ENCODE measurements at regions not wholly inside any gene's neighbourhood (a gene's known extent, or its start where the extent isn't known, plus 50 kb on each side); places are given as distances from the start of the nearest gene placed in this dataset.

GRCh38 chr6:92864966-92865555 is 554.3 kb downstream of the EPHA7 start:
- no peak for DNase-seq (ENCODE audit: low spot score)
- TF ChIP-seq, protein P1, sequence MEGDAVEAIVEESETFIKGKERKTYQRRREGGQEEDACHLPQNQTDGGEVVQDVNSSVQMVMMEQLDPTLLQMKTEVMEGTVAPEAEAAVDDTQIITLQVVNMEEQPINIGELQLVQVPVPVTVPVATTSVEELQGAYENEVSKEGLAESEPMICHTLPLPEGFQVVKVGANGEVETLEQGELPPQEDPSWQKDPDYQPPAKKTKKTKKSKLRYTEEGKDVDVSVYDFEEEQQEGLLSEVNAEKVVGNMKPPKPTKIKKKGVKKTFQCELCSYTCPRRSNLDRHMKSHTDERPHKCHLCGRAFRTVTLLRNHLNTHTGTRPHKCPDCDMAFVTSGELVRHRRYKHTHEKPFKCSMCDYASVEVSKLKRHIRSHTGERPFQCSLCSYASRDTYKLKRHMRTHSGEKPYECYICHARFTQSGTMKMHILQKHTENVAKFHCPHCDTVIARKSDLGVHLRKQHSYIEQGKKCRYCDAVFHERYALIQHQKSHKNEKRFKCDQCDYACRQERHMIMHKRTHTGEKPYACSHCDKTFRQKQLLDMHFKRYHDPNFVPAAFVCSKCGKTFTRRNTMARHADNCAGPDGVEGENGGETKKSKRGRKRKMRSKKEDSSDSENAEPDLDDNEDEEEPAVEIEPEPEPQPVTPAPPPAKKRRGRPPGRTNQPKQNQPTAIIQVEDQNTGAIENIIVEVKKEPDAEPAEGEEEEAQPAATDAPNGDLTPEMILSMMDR (IDR thresholded peaks at IDR 0.05; ENCODE audit: extremely low read depth, insufficient read depth, missing control alignments) = no peak
- in situ Hi-C loops (cut with MboI; ENCODE audit: low pct_unique_long_range_greater_than_20kb, low sequenced_read_pairs, unreplicated experiment) = no loop called here

GRCh38 chr6:92849636-92850035 is 569.7 kb downstream of the EPHA7 start:
- DNase-seq (ENCODE audit: low spot score) = no peak
- TF ChIP-seq, protein P1 (IDR thresholded peaks at IDR 0.05; ENCODE audit: extremely low read depth, insufficient read depth, missing control alignments) = no peak
- in situ Hi-C loops (cut with MboI; ENCODE audit: low pct_unique_long_range_greater_than_20kb, low sequenced_read_pairs, unreplicated experiment) = no loop called here

- in situ Hi-C loops (cut with MboI; ENCODE audit: low pct_unique_long_range_greater_than_20kb, low sequenced_read_pairs, unreplicated experiment) = no loop called here
- TF ChIP-seq, protein P1 (IDR thresholded peaks at IDR 0.05; ENCODE audit: extremely low read depth, insufficient read depth, missing control alignments) = no peak
- no peak for DNase-seq (ENCODE audit: low spot score)
Observed at GRCh38 chr6:92848901-92849300, 570.5 kb downstream of the EPHA7 start.

DNA sequence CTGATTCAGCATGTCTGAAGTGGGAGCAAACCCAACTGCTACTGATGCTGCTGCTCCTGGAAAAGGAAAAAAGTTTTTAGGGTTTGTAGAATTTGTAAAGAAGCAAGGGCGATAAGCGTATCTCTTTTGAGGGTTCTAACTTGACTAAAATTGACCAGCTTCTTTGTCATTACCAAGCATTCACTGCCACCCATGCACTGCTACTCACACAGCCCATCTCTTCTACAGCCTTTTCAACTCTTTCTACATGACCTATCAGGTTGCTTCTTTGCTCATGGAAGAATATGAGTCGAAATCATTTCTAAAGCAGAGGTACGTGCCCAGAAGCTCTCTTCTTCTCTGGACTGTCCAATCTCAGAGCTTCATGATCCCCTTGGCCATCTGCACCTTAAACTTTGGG is 570.9 kb downstream of the EPHA7 start:
- in situ Hi-C loops (cut with MboI; ENCODE audit: low pct_unique_long_range_greater_than_20kb, low sequenced_read_pairs, unreplicated experiment) = no loop called here

GRCh38 chr6:92847988-92848387 is 571.4 kb downstream of the EPHA7 start:
- in situ Hi-C loops (cut with MboI; ENCODE audit: low pct_unique_long_range_greater_than_20kb, low sequenced_read_pairs, unreplicated experiment) = no loop called here
- TF ChIP-seq, protein P1 (IDR thresholded peaks at IDR 0.05; ENCODE audit: extremely low read depth, insufficient read depth, missing control alignments) = no peak

More for the DNA sequence above, 570.9 kb downstream of the EPHA7 start:
- TF ChIP-seq, protein P1 (IDR thresholded peaks at IDR 0.05; ENCODE audit: extremely low read depth, insufficient read depth, missing control alignments) = no peak
- DNase-seq (ENCODE audit: low spot score) = no peak

GRCh38 chr6:92840246-92840930 is 579.0 kb downstream of the EPHA7 start:
- TF ChIP-seq, protein P1 (IDR thresholded peaks at IDR 0.05; ENCODE audit: extremely low read depth, insufficient read depth, missing control alignments) = no peak
- in situ Hi-C loops (cut with MboI; ENCODE audit: low pct_unique_long_range_greater_than_20kb, low sequenced_read_pairs, unreplicated experiment) = no loop called here

More at GRCh38 chr6:92847988-92848387, 571.4 kb downstream of the EPHA7 start:
- no peak for DNase-seq (ENCODE audit: low spot score)

More at GRCh38 chr6:92840246-92840930, 579.0 kb downstream of the EPHA7 start:
- no peak for DNase-seq (ENCODE audit: low spot score)

Data from GM13977 (cell line).